HEK293T (cell line): ENCODE measurements at regions not wholly inside any gene's neighbourhood (a gene's known extent, or its start where the extent isn't known, plus 50 kb on each side); places are given as distances from the start of the nearest gene placed in this dataset.

ENCODE experiments used
- ARNT ChIP-seq: fragments of 450-650 bp; IDR thresholded peaks from 2 replicates; pipeline ENCODE4 v1.6.1; 2017; ENCODE audit warnings: mild to moderate bottlenecking
- BHLHE40 ChIP-seq: fragments of 450-650 bp; IDR thresholded peaks from 2 replicates; pipeline ENCODE4 v1.6.1; 2016; ENCODE audit warnings: mild to moderate bottlenecking, moderate library complexity, borderline replicate concordance
- ELF4 ChIP-seq: fragments of 450-650 bp; IDR thresholded peaks from 2 replicates; pipeline ENCODE4 v1.6.1; 2017; ENCODE audit warnings: antibody characterized with exemption
- FOXK2 ChIP-seq: fragments of 450-650 bp; IDR thresholded peaks from 2 replicates; pipeline ENCODE4 v1.6.1; 2016; ENCODE audit warnings: mild to moderate bottlenecking
- FOXM1 ChIP-seq: fragments of 450-650 bp; IDR thresholded peaks from 2 replicates; pipeline ENCODE4 v1.6.1; 2017; ENCODE audit warnings: mild to moderate bottlenecking, borderline replicate concordance
- HDGF ChIP-seq: fragments of 450-650 bp; IDR thresholded peaks from 2 replicates; pipeline ENCODE4 v1.6.1; 2017; ENCODE audit warnings: antibody characterized with exemption, borderline replicate concordance
- LEF1 ChIP-seq: fragments of 450-650 bp; IDR thresholded peaks from 2 replicates; pipeline ENCODE4 v1.6.1; 2017; ENCODE audit warnings: mild to moderate bottlenecking, borderline replicate concordance
- TARDBP ChIP-seq: fragments of 450-650 bp; IDR thresholded peaks from 2 replicates; pipeline ENCODE4 v1.6.1; 2016
- TF ChIP-seq, protein P1 (sequence below): fragments of 450-650 bp; IDR thresholded peaks from 2 replicates; pipeline ENCODE4 v1.6.1; 2016

DNA sequence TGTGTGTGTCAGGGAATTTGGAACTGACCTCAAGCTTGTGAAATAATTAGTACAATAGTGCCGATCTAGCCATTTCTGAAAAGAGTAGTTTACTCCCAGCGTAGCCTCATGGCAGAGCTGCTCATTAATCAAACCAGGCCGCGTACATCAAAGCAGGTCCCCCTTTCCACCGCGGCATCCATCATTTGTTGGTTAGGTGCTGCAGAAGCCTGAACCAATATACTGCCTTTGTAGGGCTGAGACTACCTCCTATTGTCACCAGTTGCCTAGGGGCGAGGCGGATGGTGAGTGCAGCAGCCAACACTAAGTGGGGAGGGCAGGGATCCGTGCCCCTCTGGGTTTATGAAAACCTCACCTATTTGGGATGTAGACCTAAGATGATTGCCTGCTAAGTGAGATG, 264.1 kb downstream of the TMEM114 start:
- no peak for TF ChIP-seq FOXM1
- no peak for TF ChIP-seq LEF1
- no peak for TF ChIP-seq FOXK2
- no peak for TF ChIP-seq ARNT
- no peak for TF ChIP-seq BHLHE40
- TF ChIP-seq, protein P1, sequence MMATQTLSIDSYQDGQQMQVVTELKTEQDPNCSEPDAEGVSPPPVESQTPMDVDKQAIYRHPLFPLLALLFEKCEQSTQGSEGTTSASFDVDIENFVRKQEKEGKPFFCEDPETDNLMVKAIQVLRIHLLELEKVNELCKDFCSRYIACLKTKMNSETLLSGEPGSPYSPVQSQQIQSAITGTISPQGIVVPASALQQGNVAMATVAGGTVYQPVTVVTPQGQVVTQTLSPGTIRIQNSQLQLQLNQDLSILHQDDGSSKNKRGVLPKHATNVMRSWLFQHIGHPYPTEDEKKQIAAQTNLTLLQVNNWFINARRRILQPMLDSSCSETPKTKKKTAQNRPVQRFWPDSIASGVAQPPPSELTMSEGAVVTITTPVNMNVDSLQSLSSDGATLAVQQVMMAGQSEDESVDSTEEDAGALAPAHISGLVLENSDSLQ: no peak
- no peak for TF ChIP-seq TARDBP
- no peak for TF ChIP-seq ELF4
- TF ChIP-seq HDGF: no peak
